Stimulated activated naive CD4-positive, alpha-beta T cell (primary cell): ENCODE measurements at regions not wholly inside any gene's neighbourhood (a gene's known extent, or its start where the extent isn't known, plus 50 kb on each side); places are given as distances from the start of the nearest gene placed in this dataset.

ENCODE experiments used
- DNase-seq, 6 experiments: peaks; one replicate each; lab custom pipeline; 2025; lab: John Stamatoyannopoulos, UW

- DNase-seq: no peak
Observed at GRCh38 chr2:221822416-221822815, 250.3 kb upstream of the EPHA4 start.

GRCh38 chr2:221818616-221819320, 246.7 kb upstream of the EPHA4 start:
- DNase-seq: no peak

GRCh38 chr2:221817878-221818277, 245.8 kb upstream of the EPHA4 start:
- no peak for DNase-seq

- no peak for DNase-seq
Observed at GRCh38 chr2:221817052-221817451, 244.9 kb upstream of the EPHA4 start.

- no peak for DNase-seq
Observed at GRCh38 chr2:221816566-221816965, 244.5 kb upstream of the EPHA4 start.

DNA sequence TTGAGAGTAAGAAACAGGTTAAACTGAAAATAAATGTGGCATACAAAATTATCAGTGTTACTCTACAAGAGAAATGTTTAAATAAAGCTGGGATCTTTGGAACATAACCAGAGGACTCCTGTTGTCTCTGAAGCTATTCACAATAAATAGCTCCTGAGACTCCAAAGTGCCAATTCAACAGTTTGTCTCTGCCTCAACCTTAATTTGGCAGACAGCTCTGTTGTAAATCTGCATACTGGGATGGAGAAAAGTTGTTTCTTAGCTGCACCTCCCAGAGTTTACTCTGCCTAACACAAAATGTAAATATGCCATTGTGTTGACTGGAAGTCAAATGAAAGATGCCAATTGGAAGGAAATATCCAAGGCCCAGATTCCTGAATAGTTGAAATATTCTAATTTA, 238.5 kb upstream of the EPHA4 start:
- DNase-seq: no peak

DNA sequence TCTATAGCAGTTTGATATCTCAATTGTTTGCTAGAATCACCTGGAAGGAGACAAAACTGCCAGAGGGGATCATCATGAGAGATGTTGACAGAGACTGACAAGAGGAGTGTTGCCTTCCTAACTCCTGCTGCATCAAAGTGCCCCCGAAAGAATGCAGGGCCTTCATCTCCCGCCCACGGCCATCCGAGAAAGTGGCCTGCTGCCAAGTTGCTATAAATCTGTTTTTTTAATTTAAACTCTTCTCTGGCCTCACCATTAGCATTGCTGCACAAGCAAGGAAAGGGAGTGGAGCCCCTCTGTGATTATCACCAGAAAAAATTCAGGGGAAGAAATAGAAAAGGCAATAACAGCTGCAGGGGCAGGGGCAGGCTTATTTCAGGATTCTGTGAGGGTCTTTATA, 238.1 kb upstream of the EPHA4 start:
- no peak for DNase-seq

DNA sequence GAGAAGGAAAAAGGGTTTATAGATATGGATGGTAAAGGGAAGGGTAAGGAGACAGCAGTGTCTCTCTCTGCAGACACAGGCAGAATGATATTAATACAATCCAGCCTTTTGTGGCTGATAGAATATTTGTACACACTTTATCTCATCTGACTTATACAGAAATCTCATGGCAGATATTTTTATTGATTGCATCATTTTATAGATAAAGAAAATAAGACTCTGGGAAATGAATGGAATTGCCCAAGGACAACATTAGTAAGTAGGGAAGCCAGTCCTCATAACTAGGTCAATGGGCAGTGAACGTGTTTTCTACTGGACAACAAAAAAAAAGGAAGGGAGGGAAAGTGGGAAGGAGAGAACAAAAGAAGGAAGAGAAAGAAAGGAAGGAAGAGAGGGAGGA, 236.4 kb upstream of the EPHA4 start:
- DNase-seq: no peak

- DNase-seq: no peak
Observed at GRCh38 chr2:221807706-221808105, 235.6 kb upstream of the EPHA4 start.

- no peak for DNase-seq
Observed at GRCh38 chr2:221802089-221802488, 230.0 kb upstream of the EPHA4 start.

DNA sequence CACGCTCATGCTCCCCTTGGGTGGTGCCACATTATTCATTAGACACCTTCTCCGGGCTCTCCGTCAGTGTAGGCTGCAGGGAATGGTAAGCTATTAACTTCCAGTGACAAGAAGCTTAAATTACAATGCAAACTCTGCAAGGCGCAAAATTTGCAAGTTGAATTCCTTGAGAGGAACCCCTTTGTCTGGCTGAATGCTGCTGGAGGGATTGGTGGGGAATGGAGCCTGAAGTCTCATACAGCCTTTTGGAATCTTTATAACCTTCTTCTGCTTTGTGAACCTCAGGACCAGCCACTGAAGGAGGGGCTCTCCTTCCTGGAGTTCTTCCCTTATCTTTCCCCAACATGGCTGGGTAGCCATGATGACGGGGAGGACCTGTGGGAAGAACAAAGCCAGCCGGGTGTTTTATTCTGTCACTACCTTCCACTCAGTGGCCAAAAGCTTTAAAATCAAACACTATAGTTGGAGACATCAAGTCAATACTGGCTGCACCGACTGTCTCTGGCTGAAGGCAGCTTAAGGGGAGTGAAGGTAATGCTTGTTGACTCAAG, 220.9 kb upstream of the EPHA4 start:
- DNase-seq: no peak

- no peak for DNase-seq
Observed at GRCh38 chr2:221791844-221792243, 219.7 kb upstream of the EPHA4 start.

- no peak for DNase-seq
Observed at GRCh38 chr2:221787561-221787960, 215.5 kb upstream of the EPHA4 start.

DNA sequence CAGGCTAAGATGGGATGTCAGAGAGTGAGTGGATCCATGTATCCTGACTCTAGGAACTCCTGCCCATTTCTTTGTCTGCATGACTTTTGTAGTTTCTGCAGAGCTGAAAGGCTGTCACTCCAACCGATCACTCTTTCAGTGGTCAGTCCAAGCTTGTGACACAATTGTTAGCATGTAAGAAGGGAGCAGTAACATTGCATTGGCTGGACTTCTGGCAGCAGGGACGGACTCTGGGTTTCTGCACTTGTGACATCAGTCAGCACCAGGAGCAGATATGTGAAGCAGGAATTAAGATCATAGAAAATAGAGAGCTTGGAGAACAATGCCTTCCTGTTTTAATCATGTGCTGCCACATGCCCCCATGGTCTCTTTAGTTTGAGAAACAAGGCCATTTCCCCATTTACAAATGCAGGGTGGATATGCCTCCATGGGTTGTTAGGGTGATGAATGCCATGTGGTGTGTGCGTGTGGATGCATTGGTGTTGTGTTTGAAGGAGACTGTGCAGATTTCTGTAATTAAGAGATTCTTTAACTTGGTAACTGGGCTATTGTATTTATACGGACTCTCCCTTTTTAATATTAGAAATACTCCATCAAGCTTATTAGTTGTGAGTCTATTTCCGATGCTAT, 214.3 kb upstream of the EPHA4 start:
- DNase-seq: no peak

DNA sequence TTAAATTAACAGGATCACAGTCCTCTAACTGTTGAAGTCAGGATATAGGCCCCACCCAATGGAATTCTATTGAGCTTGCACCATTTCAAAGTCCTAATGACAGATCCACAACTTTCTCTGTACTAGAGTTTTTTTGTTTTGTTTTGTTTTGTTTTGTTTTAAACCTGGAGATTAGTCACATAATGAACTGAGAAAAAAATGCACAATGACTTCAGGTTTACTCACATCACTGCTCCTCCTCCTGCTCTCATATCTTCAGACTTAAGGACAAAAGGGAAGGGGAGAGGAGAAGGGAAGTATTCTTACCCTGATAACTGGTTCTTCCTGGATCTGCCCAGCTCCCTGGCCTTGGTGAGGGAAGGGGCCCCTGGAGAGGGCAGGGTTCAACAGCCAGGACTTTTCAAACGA, 208.2 kb upstream of the EPHA4 start:
- DNase-seq: no peak

DNA sequence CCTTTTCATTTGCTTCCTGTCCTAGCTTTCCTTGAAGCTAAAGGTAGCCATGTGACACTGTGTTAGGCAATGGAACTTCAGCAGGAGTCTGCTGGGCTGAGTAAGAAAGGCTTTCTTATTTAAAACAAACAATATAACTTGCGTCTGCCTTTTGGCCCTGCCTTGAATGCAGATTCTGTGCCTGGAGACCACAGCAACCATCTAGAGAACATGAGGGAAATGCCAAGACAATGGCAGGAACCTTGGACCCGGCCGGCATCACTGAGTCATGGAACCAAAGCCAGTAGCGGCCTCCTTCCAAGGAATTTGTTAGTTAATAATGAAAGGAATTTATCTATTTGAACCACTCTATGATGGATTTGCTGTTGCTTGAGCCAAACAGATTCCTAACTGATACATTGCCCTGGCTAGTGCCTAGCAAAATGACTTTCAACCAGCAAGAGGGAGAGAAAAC, 207.5 kb upstream of the EPHA4 start:
- DNase-seq: no peak

GRCh38 chr2:221778025-221778424, 205.9 kb upstream of the EPHA4 start:
- no peak for DNase-seq

GRCh38 chr2:221777119-221777518, 205.0 kb upstream of the EPHA4 start:
- no peak for DNase-seq

DNA sequence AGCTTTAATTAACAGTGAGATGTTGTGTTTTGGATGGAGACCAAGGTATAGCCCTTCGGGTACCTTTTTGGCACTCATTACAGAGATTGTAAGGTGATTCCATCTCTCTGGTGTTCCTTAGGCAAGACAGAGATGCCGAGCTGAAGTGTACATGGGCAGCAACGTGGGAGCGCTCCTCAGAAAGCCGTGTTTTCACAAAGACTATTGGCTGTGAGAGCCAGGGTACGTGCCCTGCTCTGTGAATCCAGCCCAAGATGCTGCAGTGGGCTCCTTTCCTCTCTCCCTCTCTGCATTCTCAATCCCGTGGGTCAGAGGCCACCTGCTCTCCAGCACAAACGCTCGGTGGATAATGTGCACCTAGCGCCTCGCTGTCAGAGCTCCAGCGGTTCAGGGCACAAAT, 203.0 kb upstream of the EPHA4 start:
- no peak for DNase-seq

- no peak for DNase-seq
Observed at GRCh38 chr2:221774136-221774535, 202.0 kb upstream of the EPHA4 start.

GRCh38 chr2:221771297-221771696, 199.2 kb upstream of the EPHA4 start:
- DNase-seq: no peak

GRCh38 chr2:221767106-221768012, 195.3 kb upstream of the EPHA4 start:
- no peak for DNase-seq

DNA sequence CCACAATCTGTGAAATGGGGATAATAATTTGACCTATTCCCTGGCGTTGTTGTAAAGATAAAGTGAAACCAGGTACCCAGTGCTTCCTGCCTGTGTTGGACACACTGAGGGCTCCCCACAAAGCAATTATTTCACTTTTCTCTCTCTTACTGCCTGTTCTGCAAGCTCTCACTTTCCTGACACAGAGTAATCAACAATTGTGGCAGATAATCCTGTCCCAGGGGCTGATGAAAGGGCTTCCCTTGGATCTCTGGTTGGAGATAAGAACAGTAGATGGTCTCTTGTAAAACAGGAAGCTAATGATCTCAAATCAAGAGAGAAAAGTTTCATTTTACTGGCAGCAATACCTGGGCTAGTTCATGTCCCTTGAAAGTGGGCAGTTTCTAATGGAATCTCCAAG, 190.4 kb upstream of the EPHA4 start:
- no peak for DNase-seq
